NCI-H446 (cell line): ENCODE measurements at regions not wholly inside any gene's neighbourhood (a gene's known extent, or its start where the extent isn't known, plus 50 kb on each side); places are given as distances from the start of the nearest gene placed in this dataset.
"Not testable (repeated sequence)": the region's sequence is repeated elsewhere in the genome, so short reads cannot be mapped to it uniquely, and the experiment has no call there.

Experiments
- DNase-seq, 2 experiments: peaks; one replicate each; lab custom pipeline; 2025; lab: John Stamatoyannopoulos, UW

DNA sequence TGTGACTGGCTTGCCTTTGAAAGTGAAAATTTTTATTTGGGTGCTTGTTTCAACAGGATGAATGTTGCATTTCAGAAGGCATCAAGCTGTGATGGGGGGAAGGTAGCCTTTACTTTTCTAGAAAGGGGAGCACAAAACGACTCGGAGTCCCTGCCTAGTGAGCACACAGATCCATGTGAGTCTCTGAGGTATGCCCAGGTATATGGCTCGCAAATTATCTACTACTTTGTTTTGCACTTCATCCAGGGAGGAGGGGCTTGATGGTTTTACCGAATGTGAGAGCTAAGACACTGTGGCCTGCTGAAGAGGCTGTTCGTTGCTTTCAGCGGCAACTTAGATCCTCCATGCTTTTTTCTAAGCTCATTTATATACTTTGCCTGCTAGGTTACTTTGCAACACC, 537.7 kb upstream of the PTBP2 start:
- no peak for DNase-seq

DNA sequence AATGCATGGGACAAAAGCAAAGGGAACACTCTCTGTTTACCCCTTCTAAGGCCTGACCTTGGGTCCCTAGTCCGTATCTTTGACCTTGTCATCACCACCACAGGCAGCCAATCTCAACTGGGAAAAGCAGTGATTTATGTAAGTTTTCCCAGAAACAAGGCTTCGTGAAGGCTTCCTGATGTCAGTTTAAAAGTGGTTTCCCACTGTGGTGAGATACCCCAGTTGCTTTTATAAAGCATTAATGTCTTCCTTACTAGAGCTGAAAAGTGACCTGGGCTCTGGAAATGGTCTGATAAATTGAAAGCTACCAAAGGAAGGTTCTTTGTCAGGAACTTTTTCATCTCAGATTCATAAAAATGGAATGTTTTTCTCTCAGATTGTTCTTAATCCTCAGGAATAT, 536.4 kb upstream of the PTBP2 start:
- DNase-seq = no peak

DNA sequence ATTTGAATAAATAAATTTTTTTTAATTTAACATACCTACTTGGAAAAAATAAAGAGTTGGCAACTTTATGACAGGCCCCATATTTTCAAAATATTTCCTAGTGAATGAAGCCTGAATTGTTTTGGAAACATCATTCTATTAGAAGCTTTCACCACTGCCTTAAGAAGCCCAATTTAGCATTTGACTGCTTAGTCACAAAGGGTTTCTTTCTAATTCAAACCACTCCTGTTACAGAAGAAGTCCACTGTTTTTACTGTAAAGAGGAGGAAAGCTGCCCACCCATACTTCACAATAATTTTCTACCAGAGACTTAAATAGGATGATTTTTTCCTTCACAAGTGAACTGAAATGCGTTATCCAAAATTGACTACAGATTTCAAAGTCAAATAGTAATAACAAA, 534.6 kb upstream of the PTBP2 start:
- no peak for DNase-seq

DNA sequence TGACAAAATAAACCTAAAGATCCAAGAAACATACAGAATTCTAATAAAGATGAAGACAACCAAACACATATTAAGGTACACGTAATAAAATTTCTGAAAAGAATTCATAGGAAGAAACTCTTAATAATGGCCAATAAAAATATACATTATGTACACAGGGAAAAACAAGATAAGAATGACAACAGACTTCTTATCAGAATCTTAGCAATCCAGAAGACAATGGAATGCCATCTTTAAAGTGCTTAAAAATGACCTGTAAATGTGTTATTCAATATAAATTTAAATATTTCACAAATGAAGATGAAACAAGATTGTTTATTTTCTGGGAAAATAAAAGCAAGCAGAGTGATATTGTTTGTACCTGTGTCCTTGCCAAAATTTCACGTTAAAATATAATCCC, 530.4 kb upstream of the PTBP2 start:
- DNase-seq = no peak

DNA sequence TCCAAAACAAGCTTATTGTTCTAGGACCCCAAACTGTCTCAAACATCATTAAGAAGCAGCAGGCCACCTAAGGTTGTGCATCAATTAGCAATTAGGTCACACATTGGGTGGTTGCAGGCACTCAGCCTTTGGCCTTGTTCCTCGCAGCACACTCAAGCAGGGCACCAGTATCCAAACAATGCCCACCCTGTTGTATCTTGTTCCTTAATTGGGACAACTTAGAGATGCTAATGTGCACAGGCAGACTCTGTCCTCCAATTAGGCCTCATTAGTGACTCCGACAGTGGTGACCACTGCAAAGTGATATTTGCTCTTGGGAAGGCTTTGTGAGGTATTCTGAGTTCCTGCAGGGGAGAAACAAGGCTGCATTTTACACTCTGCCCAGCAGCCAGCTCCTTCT, 515.1 kb upstream of the PTBP2 start:
- no peak for DNase-seq

DNA sequence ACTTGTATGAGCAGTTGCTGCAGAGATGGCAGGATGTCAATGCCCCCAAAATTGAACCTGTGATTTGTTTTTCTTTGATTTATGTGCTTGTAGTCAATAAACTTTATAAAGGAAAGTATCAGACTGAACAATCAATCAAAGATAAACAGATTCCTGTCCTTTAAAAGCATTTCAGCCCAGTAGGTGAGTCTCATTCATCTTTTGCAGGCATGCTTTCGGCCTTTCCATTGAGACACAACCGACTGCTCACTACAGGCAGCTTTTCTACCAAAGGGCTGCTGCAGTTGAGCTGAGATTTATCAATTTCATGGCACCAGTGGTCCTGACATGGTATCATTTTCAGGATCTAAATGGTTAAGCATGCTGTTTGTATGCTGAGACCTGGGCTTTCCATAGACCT, 513.6 kb upstream of the PTBP2 start:
- DNase-seq = no peak

DNA sequence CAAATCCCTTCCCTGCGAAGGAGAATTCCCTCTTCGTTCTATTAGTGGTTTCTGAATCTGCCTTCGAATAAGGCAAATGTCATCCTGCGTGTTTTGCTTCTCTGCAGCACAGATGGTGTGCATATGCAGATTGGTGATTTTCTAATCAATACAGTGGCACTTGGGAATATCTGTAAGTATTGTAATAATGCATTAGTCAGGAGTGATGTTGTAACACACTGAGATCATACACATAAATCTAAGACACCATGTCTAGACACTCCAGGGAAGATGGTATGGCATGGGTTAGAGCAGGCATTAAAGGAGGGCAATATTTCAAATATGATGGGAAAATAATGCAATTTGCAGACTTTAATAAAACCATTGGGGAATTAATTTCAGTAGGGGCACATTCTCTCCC, 513.2 kb upstream of the PTBP2 start:
- no peak for DNase-seq

DNA sequence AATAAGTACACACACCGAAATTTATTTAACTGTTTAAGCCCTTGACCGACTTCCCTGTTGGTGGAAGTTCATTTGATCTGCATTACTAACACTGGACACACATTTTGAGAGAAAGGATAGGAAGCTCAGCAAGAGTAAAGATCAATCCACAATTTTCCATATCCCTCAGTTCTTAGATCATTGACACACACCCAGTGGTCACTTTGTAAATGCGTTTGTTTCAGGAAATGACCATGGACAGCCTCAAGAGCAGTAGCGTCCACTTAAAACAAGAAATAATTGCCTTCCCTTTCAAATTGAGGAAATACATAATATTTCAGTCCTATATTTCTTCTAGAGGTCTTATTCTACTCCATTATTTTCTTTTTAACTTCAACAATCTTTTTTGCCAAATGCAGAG, 511.5 kb upstream of the PTBP2 start:
- DNase-seq = no peak

DNA sequence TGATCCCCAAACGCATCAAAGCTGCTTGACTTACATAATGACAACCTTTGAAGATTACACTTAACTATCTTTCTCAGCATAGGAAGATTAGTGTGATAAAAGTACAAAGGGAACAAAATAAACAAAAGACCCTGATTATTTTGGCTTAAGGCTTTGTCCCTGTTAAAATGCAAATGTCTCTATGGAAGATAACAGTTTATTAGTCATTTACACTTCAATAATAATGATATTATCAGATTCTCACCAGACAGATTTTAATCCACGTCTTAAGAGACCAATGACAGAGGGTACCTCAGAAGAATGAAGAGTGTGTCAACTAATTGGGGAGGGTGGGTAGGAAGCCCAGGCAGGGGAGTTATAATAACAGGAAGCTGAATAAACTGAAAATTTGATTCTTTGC, 510.4 kb upstream of the PTBP2 start:
- no peak for DNase-seq

DNA sequence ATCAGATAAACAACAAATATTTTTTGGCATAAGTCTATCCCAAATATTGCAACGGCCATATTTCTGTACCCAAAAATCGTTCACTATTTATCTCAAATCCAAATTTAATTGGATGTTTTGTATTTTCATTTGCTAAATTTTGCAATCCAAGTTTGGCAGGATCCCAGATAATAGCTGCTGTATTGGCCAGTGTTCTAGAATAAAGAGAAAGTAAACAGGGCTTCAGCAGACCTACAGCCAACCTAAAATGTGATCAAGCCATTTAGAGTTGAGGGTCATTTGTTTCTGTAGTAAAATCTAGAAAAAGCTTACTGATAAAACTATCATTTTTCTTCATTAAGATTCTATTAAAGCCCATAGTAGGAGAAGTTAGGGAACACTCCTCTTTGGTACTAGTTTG, 506.6 kb upstream of the PTBP2 start:
- no peak for DNase-seq

DNA sequence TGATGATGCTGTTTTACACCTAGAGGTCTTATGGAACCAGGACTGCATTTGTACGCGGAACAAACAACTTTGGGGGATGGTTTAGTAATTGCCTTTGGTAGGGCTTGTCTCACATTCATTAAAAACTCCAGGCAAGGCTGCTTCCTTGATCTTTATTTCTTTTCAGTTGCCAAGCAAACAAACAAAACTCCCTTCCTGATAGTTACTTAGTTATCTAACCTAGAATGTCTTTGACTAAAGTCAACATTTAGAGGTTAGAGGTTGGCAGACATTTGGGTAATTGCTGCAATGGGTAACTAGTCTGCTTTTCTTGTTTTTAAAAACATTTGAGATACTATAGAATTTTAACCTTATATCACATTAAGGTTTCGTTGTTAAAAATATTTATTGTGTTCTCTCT, 500.9 kb upstream of the PTBP2 start:
- DNase-seq = no peak

DNA sequence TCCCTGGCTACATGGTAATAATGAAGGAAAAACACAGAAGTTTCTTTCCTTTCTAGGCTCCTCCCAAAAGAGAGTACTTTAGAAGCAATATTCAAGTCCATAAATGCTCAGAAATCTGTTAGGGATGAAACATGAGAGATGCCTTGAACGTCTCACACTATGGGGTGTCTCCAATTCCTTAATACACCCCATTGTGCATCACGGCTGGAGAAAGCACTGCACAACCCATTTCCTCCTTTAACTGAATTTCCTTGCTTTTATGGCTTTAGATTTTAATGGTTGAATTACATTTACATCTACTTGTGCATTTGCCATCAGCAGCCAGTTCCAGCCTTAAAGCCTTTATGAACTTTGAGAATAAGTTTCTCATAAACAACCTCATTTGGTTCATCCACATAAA, 498.9 kb upstream of the PTBP2 start:
- DNase-seq = no peak

DNA sequence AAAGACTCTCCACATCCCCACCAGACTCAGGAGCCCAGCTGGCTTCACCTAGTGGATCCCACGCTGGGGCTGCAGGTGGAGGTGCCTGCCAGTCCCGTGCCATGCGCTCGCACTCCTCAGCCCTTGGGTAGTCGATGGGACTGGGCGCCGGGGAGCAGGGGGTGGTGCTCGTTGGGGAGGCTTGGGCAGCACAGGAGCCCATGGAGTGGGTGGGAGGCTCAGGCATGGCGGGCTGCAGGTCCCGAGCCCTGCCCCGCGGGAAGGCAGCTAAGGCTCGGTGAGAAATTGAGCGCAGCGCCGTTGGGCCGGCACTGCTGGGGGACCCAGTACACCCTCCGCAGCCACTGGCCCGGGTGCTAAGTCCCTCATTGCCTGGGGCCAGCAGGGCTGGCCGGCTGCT, 497.4 kb upstream of the PTBP2 start:
- DNase-seq = not testable (repeated sequence)

DNA sequence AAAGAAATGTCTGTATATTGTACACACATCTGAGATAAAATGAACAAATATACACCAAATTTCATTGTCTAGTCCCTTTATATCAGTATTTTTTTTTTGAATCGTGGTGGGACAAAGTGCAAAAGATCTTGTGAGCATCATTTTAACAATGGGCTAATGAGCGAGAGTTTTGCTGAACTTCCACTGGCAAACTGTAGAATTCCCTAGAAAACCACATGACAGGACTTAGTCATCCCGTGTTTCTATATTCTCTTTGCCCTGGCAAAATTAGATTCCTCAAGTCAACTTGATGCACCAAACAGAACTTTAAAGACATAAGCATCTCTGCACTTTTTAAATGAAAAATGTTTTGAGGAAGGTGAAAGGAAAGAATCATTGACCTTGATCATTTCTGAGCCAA, 488.2 kb upstream of the PTBP2 start:
- no peak for DNase-seq

DNA sequence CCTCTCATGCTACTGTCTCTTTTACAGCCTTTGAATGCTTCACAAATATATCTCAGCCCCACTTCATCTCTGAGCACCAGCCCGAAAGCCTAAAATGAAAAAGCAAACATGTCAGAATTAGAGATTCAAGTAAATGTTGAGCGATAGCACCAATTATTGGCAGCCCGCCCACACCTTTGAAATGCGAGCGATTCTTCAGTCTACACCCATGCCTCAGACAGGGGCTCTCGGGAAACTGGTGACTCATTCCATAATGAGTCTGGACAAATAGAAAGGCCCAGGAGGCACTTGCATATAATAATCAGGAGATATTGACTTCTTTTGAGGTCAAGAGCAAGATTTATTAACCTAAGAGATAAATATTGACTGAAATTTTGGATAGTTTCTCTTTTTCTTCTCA, 487.3 kb upstream of the PTBP2 start:
- peak; percentile 40 to 86 for DNase-seq

DNA sequence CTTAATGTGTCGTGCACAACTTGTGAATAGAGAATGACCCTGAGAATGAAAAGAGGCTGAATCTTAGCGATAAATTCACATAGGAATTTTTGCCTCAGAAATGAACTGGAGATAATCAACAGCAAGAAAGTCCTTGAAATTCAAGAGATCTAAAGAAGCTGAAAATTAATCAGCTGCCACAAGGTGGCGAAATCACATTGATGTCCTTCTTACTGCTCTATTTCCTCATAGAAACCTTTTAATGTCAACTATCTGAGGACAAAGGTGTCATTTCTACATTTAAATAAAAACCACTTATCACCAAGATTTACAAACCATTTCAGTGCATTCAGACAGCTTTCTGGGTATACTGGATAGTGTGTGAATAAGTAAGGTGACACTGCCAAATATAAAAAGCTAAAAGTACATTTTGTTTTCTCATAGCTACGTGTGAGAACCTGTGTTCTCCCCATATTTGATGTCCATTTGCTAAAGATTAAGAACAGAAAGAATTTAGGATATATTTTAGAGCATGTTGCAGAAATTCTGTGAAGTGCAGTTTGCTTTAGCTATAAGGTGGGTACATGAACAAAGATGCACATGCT, 485.3 kb upstream of the PTBP2 start:
- DNase-seq = peak; percentile 63 to 72

DNA sequence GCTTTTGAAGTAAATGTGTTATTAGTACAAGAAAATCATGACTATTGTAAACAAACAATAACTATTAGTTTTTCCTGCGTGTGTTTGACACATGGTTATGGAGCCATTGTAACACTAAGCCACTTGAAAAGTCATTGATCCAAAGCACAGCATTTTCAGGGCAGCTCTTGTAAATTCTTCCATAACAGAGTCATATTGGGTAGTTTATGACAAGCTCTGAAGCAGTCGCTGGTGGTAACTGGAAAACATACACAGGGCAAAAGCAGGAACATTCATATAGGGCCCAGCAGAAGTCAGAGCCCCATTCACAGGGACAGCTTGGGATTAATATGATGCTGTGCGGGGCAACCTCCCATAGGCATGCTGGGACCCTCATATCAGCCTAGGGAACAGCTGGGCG, 483.2 kb upstream of the PTBP2 start:
- DNase-seq = no peak

DNA sequence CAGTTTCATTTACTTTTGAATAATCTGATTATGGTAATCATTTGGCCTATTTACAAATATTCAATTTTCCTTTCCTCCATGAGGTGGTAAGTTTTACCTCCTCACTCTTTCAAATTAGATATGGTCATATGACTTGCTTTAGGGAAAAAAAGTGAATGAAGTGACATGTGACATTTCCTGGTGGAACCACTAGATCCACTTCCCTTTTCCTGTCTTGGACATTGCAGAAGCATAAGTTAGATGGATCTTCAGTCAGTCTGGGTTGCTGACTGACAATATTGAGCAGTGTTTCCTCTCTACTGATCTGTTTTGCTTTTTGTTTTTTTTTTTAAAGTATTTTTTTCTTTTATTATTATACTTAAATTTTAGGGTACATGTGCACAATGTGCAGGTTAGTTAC, 481.1 kb upstream of the PTBP2 start:
- DNase-seq = no peak

DNA sequence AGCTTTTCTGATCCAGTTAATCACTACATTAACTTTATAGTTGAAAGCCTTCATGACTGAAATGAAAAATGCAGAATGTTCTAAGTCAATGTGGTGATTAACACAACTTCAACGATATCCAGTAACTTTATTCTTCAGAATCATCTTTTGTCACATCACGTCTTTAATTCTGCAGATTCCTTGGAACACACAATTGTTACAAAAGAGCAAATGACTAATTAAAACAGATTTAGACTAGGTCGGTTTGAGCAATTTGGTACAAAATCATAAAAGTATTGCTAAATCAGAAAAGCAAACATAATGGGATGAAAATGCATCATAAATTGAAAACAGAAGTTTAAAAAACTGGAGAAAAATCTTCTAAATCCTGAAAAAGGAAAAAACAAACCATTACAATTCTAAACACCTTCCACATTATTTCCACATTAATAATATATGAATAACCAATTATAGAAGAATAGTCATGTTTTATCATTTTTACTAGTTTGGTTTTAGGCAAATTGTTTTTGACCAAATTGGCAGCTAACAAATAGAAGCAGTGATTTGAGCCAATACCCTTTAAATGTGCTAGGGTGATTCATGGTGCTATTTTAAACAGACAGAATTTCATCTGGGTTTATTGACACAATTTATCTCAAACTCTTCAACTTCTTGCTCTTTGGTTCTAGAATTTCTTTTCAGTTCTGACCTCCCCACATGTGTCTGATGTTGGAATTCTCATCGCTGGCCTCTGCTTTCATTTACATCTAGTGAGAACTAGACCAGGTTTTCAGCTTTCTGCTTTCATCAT, 468.1 kb upstream of the PTBP2 start:
- DNase-seq = no peak

DNA sequence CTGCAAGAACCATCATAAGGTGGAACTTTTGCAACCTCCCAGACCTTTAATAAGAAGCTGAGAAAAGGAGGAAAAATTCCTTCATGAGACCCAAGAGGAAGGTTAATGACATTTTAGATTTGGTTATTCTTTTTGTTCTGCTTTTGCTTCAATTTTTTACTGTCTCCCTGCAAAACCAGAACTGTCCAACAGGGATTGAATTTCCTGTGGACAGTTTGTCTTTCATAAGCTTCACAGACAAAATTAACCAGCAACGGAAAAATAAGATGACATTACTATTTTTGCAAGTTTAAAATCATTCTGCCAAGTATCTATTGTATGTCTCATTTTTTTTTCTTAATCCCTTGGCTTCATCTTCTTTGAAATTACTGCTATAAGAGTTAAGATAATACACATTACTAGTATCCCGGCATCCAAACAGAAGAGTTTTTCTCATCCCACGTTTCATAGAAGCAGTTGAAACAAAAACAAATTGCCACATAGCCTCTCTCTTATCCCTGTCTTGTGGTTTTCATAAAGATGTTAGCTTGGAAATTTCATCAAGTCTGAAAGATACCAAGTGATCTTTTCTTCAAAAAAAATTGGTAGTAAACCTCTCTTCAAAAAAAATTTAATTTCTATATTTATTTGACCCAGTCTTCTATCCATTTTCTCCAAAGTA, 465.3 kb upstream of the PTBP2 start:
- DNase-seq = no peak

DNA sequence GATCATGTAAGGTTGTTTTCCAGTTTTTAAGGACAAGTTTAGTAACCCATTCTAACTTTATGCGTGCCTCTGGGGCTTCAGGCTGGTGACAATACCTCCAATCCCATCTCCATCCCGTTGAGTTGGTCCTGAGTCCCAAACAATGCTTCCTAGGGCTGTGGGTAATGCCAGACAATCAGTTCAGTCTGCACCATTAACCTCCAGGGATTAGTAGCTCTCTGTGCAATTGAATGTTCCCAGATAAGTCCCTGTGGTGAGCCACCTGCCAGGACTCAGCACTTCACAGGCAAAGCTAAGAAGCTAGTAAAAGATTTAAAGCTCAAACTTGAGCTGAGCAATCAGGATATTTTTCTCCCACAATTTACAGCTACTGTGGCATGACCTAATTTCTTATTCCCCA, 462.2 kb upstream of the PTBP2 start:
- no peak for DNase-seq

DNA sequence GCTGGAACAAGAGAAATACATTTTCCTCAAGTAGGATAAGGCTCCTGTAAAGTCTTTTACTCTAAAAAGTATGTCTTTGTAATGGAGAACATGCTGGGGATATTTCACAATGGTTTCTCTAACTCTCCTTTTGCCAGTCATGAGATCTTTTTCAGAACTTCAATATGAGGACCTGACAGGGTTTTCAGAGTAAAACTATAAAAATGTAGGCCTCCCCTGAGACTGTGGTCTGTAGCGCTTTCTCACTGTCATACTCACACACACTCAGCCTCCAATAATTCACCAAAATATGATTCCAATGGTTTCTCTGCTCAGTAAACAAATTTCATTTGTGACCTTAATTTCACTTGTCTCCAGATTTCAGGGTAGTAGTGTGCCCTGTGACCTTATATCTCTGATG, 440.1 kb upstream of the PTBP2 start:
- no peak for DNase-seq

DNA sequence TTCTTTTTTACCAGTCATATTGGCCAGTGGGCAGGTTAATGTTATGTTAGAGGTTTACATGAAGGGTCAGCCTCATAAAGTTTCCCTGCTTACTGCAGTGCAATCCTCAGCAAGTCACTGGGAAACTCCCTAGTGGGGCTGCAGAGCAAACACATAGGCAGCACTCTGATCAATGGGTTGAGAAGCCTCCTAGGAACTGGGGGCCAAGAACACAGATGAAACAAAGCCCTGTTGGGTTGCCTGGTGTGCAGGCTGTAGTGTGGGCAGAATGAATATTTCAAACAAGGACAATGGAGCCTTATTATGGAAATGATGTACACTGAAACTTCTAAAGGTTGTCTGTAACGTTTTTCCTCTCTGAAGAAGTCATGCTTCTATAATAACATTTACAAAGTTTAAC, 431.6 kb upstream of the PTBP2 start:
- DNase-seq = no peak

DNA sequence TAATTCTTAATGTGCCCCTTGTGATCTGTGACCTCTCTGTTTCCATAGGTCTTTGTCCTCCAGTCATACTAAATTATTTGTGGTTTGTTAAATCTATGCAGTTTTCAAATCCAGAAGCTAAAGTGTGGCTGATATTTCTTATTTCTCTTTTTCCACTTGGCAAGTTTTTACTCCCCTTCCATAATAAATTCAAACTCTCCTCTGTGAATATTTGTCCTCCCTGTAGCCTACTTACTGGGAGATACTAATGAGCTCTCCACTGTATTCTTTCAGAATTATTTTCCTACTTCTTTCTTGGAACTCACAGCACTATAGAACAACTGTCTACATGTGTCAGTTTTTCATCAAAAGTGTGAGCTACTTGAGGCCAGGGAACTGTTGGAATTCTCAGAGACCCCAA, 430.8 kb upstream of the PTBP2 start:
- no peak for DNase-seq
